IMR-90 (cell line): ENCODE measurements at regions not wholly inside any gene's neighbourhood (a gene's known extent, or its start where the extent isn't known, plus 50 kb on each side); places are given as distances from the start of the nearest gene placed in this dataset.

Experiments
- ATAC-seq: fragments of 200-7000 bp; cut with Tn5 transposase; 2 replicates; pipeline ENCODE4 v1.9.1; 2020; ENCODE audit warnings: low read depth, mild to moderate bottlenecking, moderate library complexity
- BruUV-seq: library from RNA; stranded (reverse); fragments of 400-500 nt; replicated peaks from 2 replicates; lab custom pipeline; 2021; lab: Mats Ljungman, UMichigan
- CTCF ChIA-PET: fragments of 300-600 bp; formaldehyde crosslinking; extraction: SDS; loops from one replicate; lab custom pipeline; 2021; ENCODE audit warnings: antibody characterized with exemption; lab: Yijun Ruan, JAX
- POLR2A ChIA-PET: fragments of 300-600 bp; sonication (Branson Sonifier 250); formaldehyde crosslinking; loops from one replicate; lab custom pipeline; 2022; ENCODE audit warnings: antibody characterized with exemption; ENCODE audit not compliant: unreplicated experiment; lab: Charles Lee
- DNase-seq: peaks from one replicate; pipeline ENCODE4 v3.0.0; 2013
- H2AFZ ChIP-seq: replicated peaks from 2 replicates; pipeline ENCODE3; 2013; ENCODE audit warnings: low read length, mild to moderate bottlenecking; ENCODE audit not compliant: poor library complexity
- H2AK5ac ChIP-seq: 2 replicates; pipeline ENCODE4 v1.6.1; 2013; ENCODE audit warnings: low read depth, low read length, inconsistent platforms
- H2AK9ac ChIP-seq: replicated peaks from 2 replicates; pipeline ENCODE3; 2013; ENCODE audit warnings: mild to moderate bottlenecking, low read depth, low read length, moderate library complexity; ENCODE audit not compliant: poor library complexity
- H2BK120ac ChIP-seq: 2 replicates; pipeline ENCODE4 v1.6.1; 2013; ENCODE audit warnings: low read depth, low read length, inconsistent platforms
- H2BK15ac ChIP-seq: 3 replicates; pipeline ENCODE4 v1.6.1; 2013; ENCODE audit warnings: low read depth, low read length, inconsistent platforms
- H2BK20ac ChIP-seq: 2 replicates; pipeline ENCODE4 v1.6.1; 2013; ENCODE audit warnings: low read depth, mild to moderate bottlenecking, inconsistent platforms, low read length, moderate library complexity
- H2BK5ac ChIP-seq: 2 replicates; pipeline ENCODE4 v1.6.1; 2013; ENCODE audit warnings: mild to moderate bottlenecking, low read depth, low read length, inconsistent platforms; ENCODE audit not compliant: poor library complexity, severe bottlenecking
- H3K14ac ChIP-seq: replicated peaks from 2 replicates; pipeline ENCODE4 v1.6.1; 2013; ENCODE audit warnings: low read depth, low read length, inconsistent platforms
- H3K18ac ChIP-seq: 2 replicates; pipeline ENCODE4 v1.6.1; 2013; ENCODE audit warnings: low read depth, low read length, control low read depth
- H3K23ac ChIP-seq: 2 replicates; pipeline ENCODE4 v1.6.1; 2013; ENCODE audit warnings: low read depth, low read length, inconsistent platforms
- H3K27ac ChIP-seq: 2 replicates; pipeline ENCODE4 v1.5.1; 2013; ENCODE audit warnings: mild to moderate bottlenecking, control low read depth, low read length; ENCODE audit not compliant: insufficient read depth
- H3K27me3 ChIP-seq: 2 replicates; pipeline ENCODE4 v1.6.1; 2013; ENCODE audit warnings: low read length; ENCODE audit not compliant: control insufficient read depth, insufficient read depth
- H3K36me3 ChIP-seq: 2 replicates; pipeline ENCODE4 v1.6.1; 2013; ENCODE audit warnings: low read length, mixed read lengths; ENCODE audit not compliant: control insufficient read depth, insufficient read depth
- H3K4ac ChIP-seq: 2 replicates; pipeline ENCODE4 v1.6.1; 2013; ENCODE audit warnings: low read depth, low read length, inconsistent platforms
- H3K4me1 ChIP-seq: 2 replicates; pipeline ENCODE4 v1.6.1; 2013; ENCODE audit warnings: low read length, mixed read lengths; ENCODE audit not compliant: control insufficient read depth, insufficient read depth
- H3K4me2 ChIP-seq: 2 replicates; pipeline ENCODE4 v1.6.1; 2013; ENCODE audit warnings: low read depth, mild to moderate bottlenecking, control low read depth, low read length, moderate library complexity
- H3K4me3 ChIP-seq: 2 replicates; pipeline ENCODE4 v1.5.1; 2013; ENCODE audit warnings: low read depth, mild to moderate bottlenecking, control low read depth, low read length, moderate library complexity; ENCODE audit not compliant: insufficient read depth
- H3K56ac ChIP-seq: 2 replicates; pipeline ENCODE4 v1.6.1; 2013; ENCODE audit warnings: low read length, inconsistent platforms; ENCODE audit not compliant: insufficient read depth; ENCODE audit errors: extremely low read depth
- H3K79me1 ChIP-seq, 2 experiments: 2 replicates each; pipeline ENCODE4 v1.6.1; 2013; ENCODE audit warnings: low read length in 2 of 2, inconsistent platforms in 1 of 2, low read depth in 1 of 2
- H3K9ac ChIP-seq: 2 replicates; pipeline ENCODE4 v1.6.1; 2013; ENCODE audit warnings: low read depth, low read length, control low read depth
- H3K9me1 ChIP-seq: 2 replicates; pipeline ENCODE4 v1.6.1; 2013; ENCODE audit warnings: low read length, inconsistent platforms; ENCODE audit not compliant: insufficient read depth
- H3K9me3 ChIP-seq: 2 replicates; pipeline ENCODE4 v1.6.1; 2013; ENCODE audit warnings: low read length; ENCODE audit not compliant: control insufficient read depth, insufficient read depth
- H4K20me1 ChIP-seq: 2 replicates; pipeline ENCODE4 v1.6.1; 2013; ENCODE audit warnings: low read length, inconsistent platforms; ENCODE audit not compliant: insufficient read depth
- H4K5ac ChIP-seq: 2 replicates; pipeline ENCODE4 v1.6.1; 2013; ENCODE audit warnings: mild to moderate bottlenecking, low read depth, low read length, control low read depth
- H4K8ac ChIP-seq, 2 experiments: 2 replicates each; pipeline ENCODE4 v1.6.1; 2013; ENCODE audit warnings: low read depth in 2 of 2, low read length in 2 of 2, control low read depth in 1 of 2, inconsistent platforms in 1 of 2
- H4K91ac ChIP-seq: 2 replicates; pipeline ENCODE4 v1.6.1; 2013; ENCODE audit warnings: low read depth, low read length, inconsistent platforms; ENCODE audit not compliant: insufficient read depth
- MAFK ChIP-seq: IDR thresholded peaks from 2 replicates; pipeline ENCODE4 v1.6.1; 2012; ENCODE audit warnings: low read depth, low read length, improper control_type of control experiment
- MXI1 ChIP-seq: IDR thresholded peaks from 2 replicates; pipeline ENCODE4 v1.6.1; 2012; ENCODE audit warnings: low read depth, mild to moderate bottlenecking, low read length, moderate library complexity, borderline replicate concordance
- POLR2A ChIP-seq: IDR thresholded peaks from 2 replicates; pipeline ENCODE4 v1.6.1; 2012; ENCODE audit warnings: mild to moderate bottlenecking, low read depth, low read length
- RAD21 ChIP-seq: IDR thresholded peaks from 2 replicates; pipeline ENCODE4 v1.6.1; 2012; ENCODE audit warnings: low read length, improper control_type of control experiment
- WGBS, 2 experiments: methylation state at CpG; one replicate each; pipeline versions ENCODE4 v1.1.5 to v1.1.7; 2013; ENCODE audit warnings: missing lambda C conversion rate in 2 of 2; ENCODE audit not compliant: insufficient read length in 1 of 2; ENCODE audit errors: extremely low coverage in 2 of 2; 5-methylcytosine and 5-hydroxymethylcytosine counted together
- dilution Hi-C: fragments of 300-500 bp; cut with HindIII; formaldehyde crosslinking; loops from one replicate; pipeline ENCODE4 v1.14.3; 2018; ENCODE audit warnings: low sequenced_read_pairs; ENCODE audit not compliant: unreplicated experiment
- in situ Hi-C: fragments of 300-500 bp; cut with MboI; formaldehyde crosslinking; loops from 3 replicates; pipeline ENCODE4 v1.14.3; 2019; ENCODE audit warnings: low sequenced_read_pairs, inconsistent platforms, mixed read lengths
- intact Hi-C: fragments of 100-400 bp; cut with micrococcal nuclease; formaldehyde crosslinking; loops from 2 replicates; pipeline ENCODE4 v1.10.0; 2022

GRCh38 chr3:6452974-6453373 lies 407.9 kb upstream of the GRM7 start:
- Histone ChIP-seq H2BK15ac (no peak overlapping the region), H3K4me1 (no peaks in the 10 kb centered on the region), H3K27ac (no peak overlapping the region), H2AK5ac (no peak overlapping the region), H3K14ac (no peak overlapping the region), H3K9me3 (peaks cover 7% of the 10 kb centered on the region), H3K79me1 (no peaks in the 10 kb centered on the region), H4K5ac (no peak overlapping the region), H3K27me3 (no peaks in the 10 kb centered on the region), H4K8ac (no peak overlapping the region), H2BK120ac (no peak overlapping the region), H3K4me3 (no peak overlapping the region), H4K91ac (no peak overlapping the region), H3K23ac (no peak overlapping the region), H3K9me1 (no peaks in the 10 kb centered on the region), H3K4ac (no peak overlapping the region), H2AFZ (no peak overlapping the region), H3K56ac (no peak overlapping the region), H3K36me3 (no peaks in the 10 kb centered on the region), H2BK5ac (no peak overlapping the region), H3K4me2 (no peak overlapping the region), H2AK9ac (no peak overlapping the region), H3K9ac (no peak overlapping the region), H4K20me1 (no peaks in the 10 kb centered on the region), H3K18ac (no peak overlapping the region), H2BK20ac (no peak overlapping the region)
- POLR2A ChIA-PET, result no interaction called here
- intact Hi-C loops (no loop called here), dilution Hi-C loops (no loop called here), in situ Hi-C loops (no loop called here)
- no CpG with 5 or more reads among the region's 1 CpG for WGBS, 2 experiments
- no peak for DNase-seq
- CTCF ChIA-PET, result no interaction called here
- no TSS peak for BruUV-seq
- ATAC-seq, result no peak
- TF ChIP-seq MXI1 (no peak), POLR2A (no peak), MAFK (peak; percentile 24; the same call in 1 of the 2 replicates), RAD21 (no peak)
